GM03348 (cell line): ENCODE measurements at regions not wholly inside any gene's neighbourhood (a gene's known extent, or its start where the extent isn't known, plus 50 kb on each side); places are given as distances from the start of the nearest gene placed in this dataset.
A peak's percentile ranks its signal among the peaks of the same experiment; 100 is the strongest.

Experiments
- DNase-seq: peaks from one replicate; pipeline ENCODE4 v3.0.0; 2012; ENCODE audit warnings: low spot score

DNA sequence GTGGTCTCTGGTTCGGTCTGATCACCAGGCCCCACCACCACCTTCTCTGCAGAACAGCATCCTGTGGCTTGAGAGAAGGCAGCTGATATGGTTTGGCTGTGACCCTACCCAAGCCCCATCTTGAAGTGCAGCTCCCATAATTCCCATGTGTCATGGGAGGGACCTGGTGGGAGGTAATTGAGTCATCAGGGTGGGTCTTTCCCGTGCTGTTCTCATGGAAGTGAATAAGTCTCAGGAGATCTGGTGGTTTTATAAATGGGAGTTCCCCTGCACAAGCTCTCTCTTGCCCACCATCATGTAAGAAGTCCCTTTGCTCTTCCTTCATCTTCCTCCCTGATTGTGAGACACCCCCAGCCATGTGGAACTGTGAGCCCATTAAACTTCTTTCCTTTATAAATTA is 352.3 kb upstream of the CDH5 start:
- DNase-seq: no peak

DNA sequence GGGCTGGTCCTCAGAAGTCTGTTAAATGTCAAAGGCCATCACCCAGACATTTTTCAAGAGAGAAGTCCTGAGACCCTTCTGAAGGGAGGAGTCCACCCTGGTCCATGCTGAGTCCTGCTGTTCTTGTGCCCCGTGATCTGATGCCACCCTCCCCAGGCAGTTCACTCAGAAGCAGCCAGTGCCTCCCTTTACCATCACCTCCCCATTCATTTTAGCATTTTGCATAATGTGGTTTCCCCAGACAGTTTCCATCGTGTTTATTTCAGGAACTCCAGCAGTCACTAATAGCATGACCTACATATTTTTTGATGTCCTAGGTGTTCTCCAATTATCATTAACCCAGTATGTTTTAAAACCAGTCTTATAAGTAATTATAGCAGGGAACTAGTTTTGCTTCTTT is 353.0 kb upstream of the CDH5 start:
- DNase-seq: no peak

DNA sequence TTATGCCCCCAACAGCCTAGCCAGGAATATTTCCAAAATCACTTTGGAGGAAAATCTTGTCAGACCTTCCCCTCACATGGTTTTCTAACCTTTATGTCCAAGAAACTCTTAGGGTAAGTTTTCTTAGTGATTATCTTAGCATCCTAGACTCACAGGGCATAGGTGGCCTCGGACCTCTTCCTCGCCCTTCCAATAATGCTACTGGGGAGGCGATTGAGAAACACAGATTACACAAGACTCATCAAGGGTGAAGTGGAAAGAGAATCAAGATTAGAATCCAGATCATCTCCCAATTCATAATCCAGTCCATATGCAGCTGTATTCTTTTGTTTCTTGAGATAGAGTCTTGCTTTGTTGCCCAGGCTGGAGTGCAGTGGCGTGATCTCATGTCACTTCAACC is 358.4 kb upstream of the CDH5 start:
- DNase-seq: peak; percentile 17

DNA sequence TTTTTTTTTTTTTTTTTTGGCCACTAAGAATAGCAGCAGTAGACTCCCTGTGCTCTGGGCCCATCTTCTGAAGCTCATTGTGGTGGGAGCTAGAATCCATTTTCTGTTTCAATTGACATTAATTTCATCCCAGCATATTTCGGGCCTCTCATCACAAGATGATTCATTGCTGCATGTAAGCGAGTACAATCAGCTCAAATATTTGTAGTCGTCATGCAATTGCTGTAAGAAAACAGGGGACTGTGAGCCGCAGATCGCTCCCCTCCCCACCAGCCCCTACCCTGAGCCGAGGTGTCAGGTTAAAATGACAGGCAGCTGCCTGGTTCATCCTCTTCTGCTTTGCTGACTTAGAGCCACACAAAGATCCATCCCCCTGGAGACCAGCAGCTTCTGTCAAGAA is 358.8 kb upstream of the CDH5 start:
- DNase-seq: peak; percentile 80

DNA sequence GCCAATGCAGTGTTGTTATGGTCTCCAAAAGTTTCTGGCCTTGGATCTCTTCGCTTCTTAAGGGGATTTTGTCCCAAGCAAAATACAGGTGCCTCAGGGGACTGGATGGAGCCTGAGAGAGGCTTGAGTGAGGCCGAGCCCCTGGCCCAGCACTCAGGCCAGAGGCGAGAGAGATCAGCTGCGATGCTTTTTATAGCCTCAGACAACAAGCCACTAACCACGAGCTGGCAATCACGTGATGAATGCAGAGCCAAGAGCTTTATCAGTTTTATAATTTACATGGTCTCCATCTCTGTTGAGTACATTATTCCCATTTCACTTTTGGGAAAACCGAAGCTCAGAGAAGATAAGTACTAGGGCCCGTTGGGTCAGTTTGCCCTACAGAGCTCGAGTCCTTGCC is 360.0 kb upstream of the CDH5 start:
- no peak for DNase-seq

DNA sequence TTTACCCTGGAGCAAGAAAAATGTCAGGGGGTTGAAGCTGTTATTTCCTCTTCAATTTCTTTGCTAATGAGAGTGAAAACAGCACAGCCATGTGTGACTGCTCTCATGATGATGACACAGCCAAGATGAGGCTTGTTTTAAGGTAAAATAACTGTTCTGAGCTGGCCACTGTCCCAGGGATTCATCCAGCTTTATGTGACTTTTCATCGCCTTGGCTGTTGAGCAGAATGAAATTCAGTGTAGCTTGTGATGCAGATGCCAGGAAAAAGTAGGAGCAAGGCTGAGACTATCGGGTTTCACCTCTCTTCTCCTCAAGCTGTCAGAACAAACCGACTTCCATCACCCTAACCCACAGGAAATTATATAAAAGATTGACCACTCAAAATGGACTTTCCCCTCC is 361.8 kb upstream of the CDH5 start:
- no peak for DNase-seq

GRCh38 chr16:66003201-66003600 is 363.3 kb upstream of the CDH5 start:
- peak; percentile 19 for DNase-seq

DNA sequence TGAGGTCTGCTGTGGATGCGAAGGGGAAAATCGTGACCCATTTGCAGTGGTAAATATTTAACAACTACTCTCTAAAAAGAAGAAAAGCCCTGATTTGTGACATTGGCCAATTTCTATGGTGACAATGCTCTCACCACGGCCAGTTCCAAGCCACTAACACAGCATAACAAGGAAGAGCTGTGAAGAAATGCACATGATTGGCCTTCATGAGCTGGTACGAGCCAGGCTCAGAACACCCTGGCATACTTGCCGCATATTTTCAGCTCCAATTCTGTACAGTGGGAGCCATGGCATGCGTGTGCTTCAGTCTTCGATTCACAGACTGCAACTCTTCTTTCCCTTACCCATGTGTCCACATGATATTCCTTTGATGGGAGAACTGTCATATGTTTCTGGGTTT is 363.9 kb upstream of the CDH5 start:
- no peak for DNase-seq

GRCh38 chr16:66001432-66001831 is 365.1 kb upstream of the CDH5 start:
- no peak for DNase-seq

DNA sequence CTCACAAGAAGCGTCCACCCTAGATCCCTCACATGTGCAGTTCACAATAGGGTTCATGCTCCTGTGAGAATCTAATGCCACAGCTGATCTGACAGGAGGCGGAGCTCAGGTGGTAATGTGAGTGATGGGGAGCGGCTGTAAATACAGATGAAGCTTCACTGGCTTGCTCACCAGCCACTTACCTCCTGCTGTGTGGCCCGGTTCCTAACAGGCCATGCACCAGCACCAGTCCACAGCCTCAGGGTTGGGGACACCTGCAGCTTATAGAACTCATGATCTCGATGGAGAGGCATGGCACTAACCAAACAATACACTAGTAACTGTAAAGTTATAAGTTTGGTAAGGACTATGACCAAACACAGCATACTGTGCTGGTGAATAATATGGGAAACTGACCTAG is 368.0 kb upstream of the CDH5 start:
- no peak for DNase-seq

DNA sequence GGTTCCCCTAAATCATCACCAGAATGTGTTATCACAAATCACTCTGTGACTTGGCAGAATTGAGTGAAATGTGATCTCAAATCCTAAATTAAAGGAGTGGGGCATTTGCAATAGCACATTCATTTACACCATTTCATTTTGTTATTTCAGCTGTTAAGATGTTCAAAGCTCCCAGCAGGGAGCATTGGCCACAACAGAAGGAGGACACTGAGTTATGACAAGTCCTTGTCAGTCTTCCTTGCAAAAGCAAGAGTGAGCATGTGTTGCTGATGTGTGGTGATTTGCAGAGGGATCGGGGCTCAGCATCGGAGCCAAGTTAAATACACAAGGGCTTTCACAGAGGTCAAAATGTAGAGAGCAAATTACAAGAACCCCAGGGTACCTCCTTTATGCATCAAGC is 372.2 kb upstream of the CDH5 start:
- no peak for DNase-seq

GRCh38 chr16:65991149-65991701 is 375.3 kb upstream of the CDH5 start:
- DNase-seq: no peak

- no peak for DNase-seq
These were observed 376.5 kb upstream of the CDH5 start for GRCh38 chr16:65989861-65990604.

GRCh38 chr16:65988024-65988595 is 378.4 kb upstream of the CDH5 start:
- no peak for DNase-seq

DNA sequence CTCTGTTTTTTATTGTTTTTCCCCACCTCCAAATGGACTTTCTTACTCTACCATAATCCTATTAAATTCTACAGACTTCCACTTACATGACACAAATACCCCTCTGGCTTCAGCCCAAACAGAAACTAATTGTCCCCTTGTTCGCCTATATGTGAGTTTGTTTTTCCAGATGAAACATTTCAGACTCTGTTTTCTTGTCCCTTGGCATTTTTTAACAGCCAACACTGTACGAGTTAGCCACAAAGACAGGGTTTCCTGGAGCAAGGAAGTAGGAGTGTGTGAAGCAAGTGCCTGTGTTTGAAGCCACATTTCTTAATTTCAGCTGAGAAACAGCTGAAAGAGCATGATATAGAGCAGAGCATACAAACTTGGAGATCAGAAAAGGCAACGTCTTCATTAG is 382.2 kb upstream of the CDH5 start:
- DNase-seq: no peak

- DNase-seq: no peak
These were observed 385.4 kb upstream of the CDH5 start for GRCh38 chr16:65981057-65981456.

GRCh38 chr16:65975049-65975708 is 391.3 kb upstream of the CDH5 start:
- no peak for DNase-seq

DNA sequence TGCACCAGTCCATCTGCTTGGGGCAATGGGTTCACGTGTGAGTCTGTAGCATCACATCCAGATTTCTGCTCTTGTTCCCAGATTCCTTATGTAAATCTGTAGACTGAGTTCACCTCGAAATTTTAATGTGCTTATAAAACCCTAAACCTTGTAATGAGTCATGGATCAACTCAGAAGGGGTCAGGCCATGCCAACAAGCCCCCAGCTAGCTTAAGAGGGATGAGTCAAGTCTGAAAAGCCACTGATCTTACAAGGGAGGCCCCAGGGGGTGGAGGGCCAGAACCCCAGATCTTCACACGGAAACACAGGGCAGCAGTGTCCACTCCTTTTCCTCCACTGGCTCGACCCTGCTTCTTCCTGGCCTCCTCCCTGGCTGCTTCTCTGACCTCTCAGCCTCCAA is 399.1 kb upstream of the CDH5 start:
- no peak for DNase-seq

- no peak for DNase-seq
These were observed 400.9 kb upstream of the CDH5 start for GRCh38 chr16:65965628-65966027.

DNA sequence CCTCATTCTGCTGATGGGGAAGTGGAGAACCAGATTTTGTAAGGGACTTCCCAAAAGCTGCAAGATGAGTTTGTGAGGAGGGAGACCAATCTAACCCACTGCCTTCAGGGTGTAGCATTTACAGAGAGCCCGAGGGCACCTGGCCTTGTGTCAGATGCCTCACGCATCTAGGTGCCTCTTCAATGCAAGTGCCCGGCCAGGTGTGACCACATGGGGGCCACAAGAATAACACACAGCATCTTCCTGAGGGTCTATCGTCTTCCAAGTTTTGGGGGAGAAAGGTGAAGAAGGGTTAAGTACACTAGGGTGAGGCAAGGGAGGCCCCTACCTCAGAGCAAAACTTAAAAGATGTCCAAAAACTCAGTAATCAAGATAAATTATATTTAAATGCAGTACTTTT is 401.7 kb upstream of the CDH5 start:
- no peak for DNase-seq

GRCh38 chr16:65961476-65962143 is 404.9 kb upstream of the CDH5 start:
- no peak for DNase-seq

- DNase-seq: no peak
These were observed 406.5 kb upstream of the CDH5 start for GRCh38 chr16:65959983-65960382.

- DNase-seq: no peak
These were observed 408.4 kb upstream of the CDH5 start for GRCh38 chr16:65958086-65958485.
